A549 (cell line): ENCODE measurements at regions not wholly inside any gene's neighbourhood (a gene's known extent, or its start where the extent isn't known, plus 50 kb on each side); places are given as distances from the start of the nearest gene placed in this dataset.

Experiments
- HOXB13 ChIP-seq: fragments of 250-450 bp; sonication (Bioruptor Pico); IDR thresholded peaks from 2 replicates; pipeline ENCODE4 v1.5.0; 2020; ENCODE audit warnings: low read depth, mild to moderate bottlenecking, moderate library complexity
- REST ChIP-seq: fragments of 200-600 bp; sonication (generic); IDR thresholded peaks from 2 replicates; pipeline ENCODE4 v1.6.1; 2016; ENCODE audit warnings: antibody characterized with exemption, mild to moderate bottlenecking, moderate library complexity
- TF ChIP-seq, protein P1 (sequence below): fragments of >200 bp; sonication (Bioruptor Twin); formaldehyde crosslinking; IDR thresholded peaks from 3 replicates; pipeline ENCODE4 v1.5.1; 2016

DNA sequence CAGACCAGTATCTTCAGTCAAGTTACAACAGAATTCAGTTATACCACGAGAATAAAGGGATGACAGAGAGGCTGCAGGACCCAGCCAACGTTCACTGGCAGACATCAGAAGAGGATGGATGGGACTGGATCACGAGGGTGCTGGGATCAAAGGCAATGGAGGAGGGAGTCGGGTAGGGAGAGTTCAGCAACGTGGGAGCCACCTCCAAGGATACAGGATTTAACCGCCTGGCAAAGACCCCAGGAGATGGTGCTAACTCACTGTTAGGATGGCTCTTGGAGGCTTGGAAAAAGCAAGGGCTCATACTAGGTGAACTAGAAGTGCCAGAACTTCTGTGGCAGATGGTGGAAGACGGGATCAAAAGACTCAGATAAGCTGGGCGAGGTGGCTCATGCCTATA lies 99.1 kb upstream of the DISP3 start:
- no peak for TF ChIP-seq REST
- TF ChIP-seq, protein P1, sequence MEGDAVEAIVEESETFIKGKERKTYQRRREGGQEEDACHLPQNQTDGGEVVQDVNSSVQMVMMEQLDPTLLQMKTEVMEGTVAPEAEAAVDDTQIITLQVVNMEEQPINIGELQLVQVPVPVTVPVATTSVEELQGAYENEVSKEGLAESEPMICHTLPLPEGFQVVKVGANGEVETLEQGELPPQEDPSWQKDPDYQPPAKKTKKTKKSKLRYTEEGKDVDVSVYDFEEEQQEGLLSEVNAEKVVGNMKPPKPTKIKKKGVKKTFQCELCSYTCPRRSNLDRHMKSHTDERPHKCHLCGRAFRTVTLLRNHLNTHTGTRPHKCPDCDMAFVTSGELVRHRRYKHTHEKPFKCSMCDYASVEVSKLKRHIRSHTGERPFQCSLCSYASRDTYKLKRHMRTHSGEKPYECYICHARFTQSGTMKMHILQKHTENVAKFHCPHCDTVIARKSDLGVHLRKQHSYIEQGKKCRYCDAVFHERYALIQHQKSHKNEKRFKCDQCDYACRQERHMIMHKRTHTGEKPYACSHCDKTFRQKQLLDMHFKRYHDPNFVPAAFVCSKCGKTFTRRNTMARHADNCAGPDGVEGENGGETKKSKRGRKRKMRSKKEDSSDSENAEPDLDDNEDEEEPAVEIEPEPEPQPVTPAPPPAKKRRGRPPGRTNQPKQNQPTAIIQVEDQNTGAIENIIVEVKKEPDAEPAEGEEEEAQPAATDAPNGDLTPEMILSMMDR = no peak
- no peak for TF ChIP-seq HOXB13 (CRISPR knock-in tag)
